ENCODE measurements at regions not wholly inside any gene's neighbourhood (a gene's known extent, or its start where the extent isn't known, plus 50 kb on each side); places are given as distances from the start of the nearest gene placed in this dataset.

DNA sequence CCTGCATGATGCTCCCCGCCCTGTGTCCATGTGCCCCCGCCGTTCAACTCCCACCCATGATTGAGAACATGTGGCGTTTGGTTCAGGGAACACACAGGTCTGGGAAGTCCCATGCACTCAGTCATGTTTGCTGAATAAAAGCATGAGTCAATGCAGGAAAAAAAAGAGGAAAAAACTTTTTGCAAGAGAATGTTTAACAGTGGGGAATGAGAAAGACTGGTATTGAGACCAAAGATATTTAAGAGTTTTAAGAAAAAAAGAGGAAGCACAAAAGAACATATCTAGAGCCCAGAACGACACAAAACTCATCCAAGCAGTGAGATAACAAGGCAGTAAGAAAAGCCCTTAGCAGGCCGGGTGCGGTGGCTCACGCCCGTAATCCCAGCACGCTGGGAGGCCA, 279.2 kb upstream of the THSD7B start:
- TF ChIP-seq, protein P1, sequence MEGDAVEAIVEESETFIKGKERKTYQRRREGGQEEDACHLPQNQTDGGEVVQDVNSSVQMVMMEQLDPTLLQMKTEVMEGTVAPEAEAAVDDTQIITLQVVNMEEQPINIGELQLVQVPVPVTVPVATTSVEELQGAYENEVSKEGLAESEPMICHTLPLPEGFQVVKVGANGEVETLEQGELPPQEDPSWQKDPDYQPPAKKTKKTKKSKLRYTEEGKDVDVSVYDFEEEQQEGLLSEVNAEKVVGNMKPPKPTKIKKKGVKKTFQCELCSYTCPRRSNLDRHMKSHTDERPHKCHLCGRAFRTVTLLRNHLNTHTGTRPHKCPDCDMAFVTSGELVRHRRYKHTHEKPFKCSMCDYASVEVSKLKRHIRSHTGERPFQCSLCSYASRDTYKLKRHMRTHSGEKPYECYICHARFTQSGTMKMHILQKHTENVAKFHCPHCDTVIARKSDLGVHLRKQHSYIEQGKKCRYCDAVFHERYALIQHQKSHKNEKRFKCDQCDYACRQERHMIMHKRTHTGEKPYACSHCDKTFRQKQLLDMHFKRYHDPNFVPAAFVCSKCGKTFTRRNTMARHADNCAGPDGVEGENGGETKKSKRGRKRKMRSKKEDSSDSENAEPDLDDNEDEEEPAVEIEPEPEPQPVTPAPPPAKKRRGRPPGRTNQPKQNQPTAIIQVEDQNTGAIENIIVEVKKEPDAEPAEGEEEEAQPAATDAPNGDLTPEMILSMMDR (conservative IDR thresholded peaks at IDR 0.05 in 1 of 2, IDR thresholded peaks at IDR 0.05 in 1 of 2; ENCODE audit: extremely low read depth in 1 of 2, insufficient read depth in 1 of 2, low read depth in 1 of 2, low read length in 2 of 2), result no peak
- TF ChIP-seq EZH2 (IDR thresholded peaks at IDR 0.05; ENCODE audit: borderline replicate concordance, low read length), result no peak

Data from mammary epithelial cell (primary cell).